ENCODE measurements at regions not wholly inside any gene's neighbourhood (a gene's known extent, or its start where the extent isn't known, plus 50 kb on each side); places are given as distances from the start of the nearest gene placed in this dataset.

DNA sequence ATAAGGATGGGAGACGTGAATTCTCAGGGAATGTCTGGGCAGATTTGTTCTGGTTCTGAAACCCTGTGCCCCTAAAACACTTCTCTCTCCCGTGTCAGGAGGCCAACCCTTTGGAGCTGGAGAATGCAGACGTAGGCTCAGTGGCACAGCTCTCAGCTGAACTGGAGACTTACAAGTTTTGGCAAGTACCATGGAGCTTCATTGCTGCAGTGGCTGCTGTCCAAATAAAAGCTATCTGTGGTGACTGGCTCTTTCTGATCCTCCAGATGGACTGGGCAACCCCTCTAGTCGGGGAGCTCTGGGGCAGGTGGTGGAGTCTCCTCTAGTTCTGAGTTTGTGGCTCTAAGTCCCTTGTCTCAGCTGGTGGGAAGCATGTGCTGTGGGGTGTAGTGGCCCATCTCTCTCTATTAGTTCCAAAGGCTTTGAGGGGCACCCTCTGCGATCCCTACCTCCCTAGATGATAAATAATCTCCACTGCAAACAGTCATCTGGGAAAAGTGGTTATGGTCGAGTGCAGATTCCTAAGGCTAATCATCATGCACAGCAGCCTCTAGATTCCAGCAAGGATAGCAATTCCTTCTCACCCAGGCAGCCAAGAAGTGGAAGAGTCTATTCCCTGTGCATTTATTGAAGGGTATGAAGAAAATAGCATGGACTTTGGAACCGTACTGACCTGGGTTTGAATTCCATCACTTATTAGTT lies 204.2 kb upstream of the KLF4 start:
- DNase-seq (ENCODE audit: low spot score), result no peak

DNA sequence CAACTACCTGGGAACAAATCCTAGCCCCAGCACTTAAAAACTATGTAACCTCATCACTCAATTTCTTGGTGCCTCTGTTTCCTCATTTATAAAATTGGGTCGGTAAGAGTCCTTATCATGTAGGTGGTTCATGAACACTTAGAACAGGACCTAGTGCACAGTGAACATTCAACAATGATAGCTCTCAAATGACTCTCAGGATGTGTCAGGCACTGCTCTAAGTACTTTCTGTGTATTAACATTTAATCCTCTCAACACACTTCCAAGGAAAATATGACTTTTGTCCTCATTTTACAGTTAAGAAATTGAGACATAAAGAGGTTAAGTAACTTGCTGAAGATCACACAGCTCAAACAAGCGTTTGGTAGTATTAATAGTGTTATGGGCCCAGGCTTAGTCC lies 202.1 kb upstream of the KLF4 start:
- DNase-seq (ENCODE audit: low spot score), result no peak

DNA sequence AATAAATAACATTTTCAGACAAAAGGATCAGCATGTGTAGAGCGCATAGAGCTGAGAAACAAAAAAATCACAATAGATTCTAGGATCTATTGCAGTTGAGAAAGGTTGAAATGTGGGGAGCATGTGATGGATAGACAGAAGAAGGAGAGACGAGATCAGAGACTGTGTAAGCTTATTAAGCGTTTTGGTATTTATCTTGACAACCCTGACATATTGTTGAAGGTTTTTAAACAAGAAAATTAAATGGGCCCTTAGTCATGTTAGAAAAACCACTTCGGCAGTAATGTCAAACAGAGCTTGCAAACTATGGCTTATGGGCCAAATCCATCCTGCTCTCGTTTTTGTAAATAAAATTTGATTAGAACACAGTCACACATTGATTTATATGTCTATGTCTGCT lies 200.5 kb upstream of the KLF4 start:
- DNase-seq (ENCODE audit: low spot score), result no peak

GRCh38 chr9:107688728-107689127 lies 199.2 kb upstream of the KLF4 start:
- no peak for DNase-seq (ENCODE audit: low spot score)

GRCh38 chr9:107685901-107686300 lies 196.3 kb upstream of the KLF4 start:
- no peak for DNase-seq (ENCODE audit: low spot score)

GRCh38 chr9:107685376-107685775 lies 195.8 kb upstream of the KLF4 start:
- no peak for DNase-seq (ENCODE audit: low spot score)

GRCh38 chr9:107684224-107684623 lies 194.7 kb upstream of the KLF4 start:
- DNase-seq (ENCODE audit: low spot score), result no peak

- DNase-seq (ENCODE audit: low spot score), result no peak
Observed at GRCh38 chr9:107683566-107683965, 194.0 kb upstream of the KLF4 start.

GRCh38 chr9:107681988-107682387 lies 192.4 kb upstream of the KLF4 start:
- DNase-seq (ENCODE audit: low spot score), result no peak

DNA sequence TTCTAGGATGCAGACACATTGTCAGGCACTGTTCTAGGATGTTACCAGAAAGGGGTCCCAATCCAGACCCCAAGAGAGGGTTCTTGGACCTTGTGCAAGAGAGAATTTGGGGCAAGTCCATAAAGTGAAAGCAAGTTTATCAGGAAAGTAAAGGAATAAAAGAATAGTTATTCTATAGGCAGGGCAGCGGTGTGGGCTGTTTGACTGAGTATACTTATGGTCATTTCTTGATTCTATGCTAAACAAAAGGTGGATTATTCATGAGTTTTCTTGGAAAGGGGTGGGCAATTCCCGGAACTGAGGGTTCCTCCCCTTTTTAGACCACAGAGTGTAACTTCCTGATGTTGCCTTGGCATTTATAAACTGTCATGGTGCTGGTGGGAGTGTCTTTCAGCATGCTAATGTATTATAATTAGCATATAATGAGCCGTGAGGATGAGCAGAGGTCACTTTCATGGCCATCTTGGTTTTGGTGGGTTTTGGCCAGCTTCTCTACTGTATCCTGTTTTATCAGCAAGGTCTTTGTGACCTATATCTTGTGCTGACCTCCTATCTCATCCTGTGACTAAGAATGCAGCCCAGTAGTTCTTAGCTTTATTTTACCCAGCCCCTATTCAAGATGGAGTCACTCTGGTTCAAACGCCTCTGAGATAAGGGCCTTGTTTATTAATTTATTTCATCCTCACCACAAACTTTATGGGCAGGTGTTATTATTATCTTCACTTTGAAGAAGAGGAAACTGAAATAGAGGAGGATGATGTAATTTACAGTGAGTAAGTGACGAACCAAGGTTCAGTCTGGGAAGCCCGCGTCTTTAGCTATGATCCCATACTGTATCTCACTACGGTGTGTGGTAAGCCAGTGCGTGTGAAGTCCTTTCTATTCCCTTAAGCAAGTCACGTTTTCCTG lies 186.0 kb upstream of the KLF4 start:
- no peak for DNase-seq (ENCODE audit: low spot score)

DNA sequence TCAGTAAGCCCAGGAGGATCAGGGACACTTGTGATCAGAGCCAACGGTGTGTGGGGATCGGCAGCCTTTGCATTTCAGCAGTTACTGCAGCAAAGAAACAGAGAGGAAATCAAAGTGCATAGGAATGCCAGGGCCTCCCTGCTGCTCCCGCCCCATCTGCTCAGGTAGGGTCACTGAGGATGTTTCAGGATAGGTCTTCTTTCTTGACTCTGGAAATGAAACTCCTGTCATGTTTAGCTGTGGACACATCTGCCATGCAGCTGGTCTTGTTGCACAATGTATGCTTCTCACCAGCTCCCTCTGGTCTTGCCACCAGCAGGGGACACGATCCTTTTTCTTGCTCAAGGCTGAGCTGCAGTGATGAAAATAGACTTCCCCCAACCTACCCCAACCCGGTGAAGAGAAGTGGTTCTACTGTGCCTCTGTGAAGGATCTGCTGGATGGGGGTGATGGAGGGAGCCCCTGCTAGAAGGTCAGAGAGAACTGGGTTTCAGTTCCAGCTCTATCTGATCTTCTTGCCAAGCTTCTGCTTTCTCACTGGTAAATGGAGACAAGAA lies 185.2 kb upstream of the KLF4 start:
- DNase-seq (ENCODE audit: low spot score), result no peak

DNA sequence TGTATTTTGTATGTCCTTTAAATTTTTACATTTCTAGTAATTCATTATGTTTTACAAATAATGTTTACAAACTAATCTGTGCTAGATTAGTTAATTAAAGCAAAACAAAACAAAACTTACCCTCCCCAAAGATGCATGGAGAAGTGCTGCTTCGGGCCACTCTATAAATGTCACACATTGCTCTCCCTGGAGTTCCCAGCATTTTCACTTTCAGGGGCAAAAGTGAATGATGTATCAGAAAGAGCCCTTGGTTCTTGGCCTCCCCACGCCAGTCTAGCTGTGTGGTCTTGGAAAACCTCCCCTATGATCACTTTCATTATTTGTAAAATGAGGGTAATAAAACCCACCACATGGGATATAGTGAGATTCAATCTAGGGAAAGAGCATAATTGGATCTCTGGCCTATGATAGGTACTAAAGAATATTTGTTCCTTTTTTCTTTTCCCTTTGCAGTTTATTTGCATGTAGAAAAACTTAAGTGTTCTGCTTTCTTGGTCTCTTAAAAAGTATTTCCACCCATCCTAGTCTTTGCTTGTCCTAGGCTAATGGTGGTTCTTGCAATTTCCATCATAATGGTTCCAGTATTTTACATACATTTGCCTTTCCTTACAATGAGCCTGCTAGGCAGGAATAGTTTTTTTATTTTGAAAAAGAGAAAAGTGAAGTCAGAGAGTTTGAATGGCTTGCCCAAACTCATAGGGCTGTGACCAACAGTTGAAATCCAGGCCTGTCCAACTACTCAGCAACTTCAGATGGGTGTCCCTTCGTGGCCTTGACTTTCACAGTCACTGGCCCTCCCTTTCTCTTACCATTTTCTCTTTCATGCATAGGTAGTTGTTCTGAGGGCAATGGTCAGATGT lies 184.5 kb upstream of the KLF4 start:
- DNase-seq (ENCODE audit: low spot score), result no peak

DNA sequence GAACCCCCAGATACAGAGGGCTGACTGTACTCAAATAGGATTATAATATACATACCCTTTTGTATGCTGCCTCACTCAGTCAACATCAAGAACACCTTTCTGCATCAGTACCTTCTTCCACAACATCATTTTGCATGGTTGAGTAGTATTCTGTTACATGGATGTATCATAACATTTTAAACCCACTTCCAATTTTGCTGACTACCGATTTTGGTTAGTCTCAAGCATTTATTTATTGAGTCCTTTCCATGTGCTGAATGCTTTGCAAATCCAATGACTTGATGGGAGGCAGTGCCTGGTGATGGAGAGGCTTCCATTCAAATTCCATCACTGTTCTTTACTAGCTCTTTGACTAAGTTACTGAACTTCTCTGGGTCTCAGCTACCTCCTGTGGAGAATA lies 182.0 kb upstream of the KLF4 start:
- no peak for DNase-seq (ENCODE audit: low spot score)

DNA sequence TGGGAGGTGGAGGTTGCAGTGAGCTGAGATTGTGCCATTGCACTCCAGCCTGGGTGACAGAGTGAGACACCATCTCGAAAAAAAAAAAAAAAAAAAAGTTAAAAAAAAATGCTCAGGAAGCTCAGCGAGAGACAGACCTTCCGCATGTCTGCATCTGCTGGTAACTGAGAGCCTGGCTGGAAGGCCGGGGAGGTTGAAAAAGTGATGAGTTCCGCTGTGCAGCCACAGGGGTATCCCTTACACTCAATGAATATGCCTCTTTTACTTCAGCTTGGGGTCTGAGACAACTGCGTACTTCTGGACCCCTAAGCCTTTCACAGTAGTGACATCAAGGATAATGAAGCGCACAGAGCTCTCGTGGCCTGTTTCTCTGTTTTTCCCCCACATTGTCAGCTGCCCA lies 179.9 kb upstream of the KLF4 start:
- DNase-seq (ENCODE audit: low spot score), result no peak

DNA sequence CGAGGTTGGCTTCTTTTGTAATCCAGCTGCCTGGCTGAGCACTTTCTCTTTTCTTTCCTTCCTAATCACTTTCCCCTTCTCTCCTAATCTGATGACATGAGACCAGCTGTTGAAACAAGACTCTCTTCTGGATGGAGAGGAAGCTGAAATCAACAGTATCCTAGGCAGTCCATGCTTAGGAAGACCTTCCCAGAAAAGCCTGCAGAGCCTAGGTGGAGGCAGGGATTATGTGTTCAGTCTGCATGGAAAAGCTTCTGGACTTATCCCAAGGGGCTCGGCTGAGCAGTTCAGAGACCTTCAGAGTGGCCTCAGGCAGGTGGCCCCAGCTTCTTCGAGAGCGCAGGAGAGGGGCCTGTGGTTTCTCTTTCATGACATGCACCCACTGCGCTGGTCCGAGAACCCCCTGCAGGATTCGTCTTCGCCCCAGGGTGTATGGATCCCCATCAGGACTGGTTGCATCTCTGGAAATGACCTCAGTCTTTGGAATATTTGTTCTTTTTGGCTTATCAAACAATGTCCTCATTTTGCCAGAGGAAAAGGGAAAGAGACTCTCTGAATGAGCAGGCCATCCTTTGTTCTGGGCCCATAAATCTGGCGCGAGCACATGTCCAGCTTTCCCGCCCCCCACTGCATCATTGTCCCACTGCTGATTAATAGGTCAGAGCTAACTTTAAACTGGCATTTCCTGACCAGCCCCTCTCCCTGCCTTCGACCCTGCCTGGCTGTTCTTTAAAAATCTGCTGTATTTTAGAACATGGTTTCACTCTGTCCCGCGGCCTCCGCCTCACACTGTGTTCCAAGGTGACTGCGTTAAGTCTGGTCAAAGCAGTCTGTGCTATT lies 177.9 kb upstream of the KLF4 start:
- DNase-seq (ENCODE audit: low spot score), result no peak

DNA sequence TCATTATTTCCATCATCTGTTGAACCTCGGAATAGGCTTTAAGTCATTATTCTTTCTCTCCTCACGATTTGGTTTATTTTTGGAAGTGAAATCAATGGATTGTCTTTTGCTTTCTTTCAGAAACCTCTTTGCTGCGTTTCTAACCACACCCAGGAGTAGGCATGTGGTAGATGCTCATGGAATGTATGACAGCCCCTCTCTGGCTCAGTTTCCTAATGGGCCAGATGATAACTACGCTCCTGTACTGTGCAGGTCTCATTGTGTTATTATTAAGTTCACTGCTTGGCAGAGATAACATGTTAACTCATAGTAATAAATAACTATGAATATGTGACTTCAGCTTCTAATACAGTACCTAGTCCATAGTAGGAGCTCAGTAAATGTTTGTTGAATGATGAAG lies 175.5 kb upstream of the KLF4 start:
- DNase-seq (ENCODE audit: low spot score), result no peak

GRCh38 chr9:107660976-107661375 lies 171.4 kb upstream of the KLF4 start:
- DNase-seq (ENCODE audit: low spot score), result no peak

DNA sequence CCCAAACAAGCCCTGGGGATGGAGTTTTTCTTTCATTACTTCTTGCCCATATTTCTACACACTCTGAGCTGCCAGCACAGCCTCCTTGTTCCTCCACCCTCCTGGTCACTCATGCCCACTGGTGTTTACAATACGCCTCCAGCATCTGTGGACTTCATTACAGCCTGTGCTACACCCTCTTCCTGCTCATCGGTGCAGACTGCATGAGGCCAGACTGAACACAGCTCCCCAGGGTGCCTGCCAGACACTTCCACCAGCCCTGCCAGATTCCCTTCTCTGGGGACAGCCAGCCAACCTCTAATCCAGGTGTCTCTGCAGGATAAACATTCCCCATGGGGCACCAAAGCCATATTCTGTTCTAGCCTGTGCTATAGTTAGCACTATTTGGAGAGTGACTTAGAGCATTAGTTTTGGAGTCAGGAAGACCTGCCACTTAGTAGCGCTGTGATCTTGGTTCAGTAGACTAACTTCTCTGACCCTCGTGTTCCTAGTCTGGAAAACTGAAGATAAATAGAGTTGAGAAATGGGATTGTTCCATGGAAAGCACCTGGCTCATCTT lies 163.8 kb upstream of the KLF4 start:
- no peak for DNase-seq (ENCODE audit: low spot score)

DNA sequence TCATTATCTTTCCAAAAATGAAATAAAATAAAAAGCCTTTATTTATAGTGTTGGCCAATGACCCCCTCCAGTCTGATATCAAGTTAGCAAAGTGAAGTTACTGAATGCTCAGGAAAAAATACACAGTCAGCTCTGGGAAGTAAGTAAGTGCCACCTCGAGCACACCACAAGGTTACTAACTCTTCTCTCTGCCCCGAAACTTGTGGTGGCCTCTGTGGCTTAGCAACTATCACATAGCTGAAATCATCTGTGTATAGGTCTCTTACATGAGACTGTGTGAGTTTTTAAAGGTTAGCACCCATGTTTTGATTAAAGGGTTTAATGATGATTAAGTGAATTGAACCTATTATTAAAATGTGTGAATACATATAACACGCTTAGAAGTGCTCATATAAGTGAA lies 161.4 kb upstream of the KLF4 start:
- no peak for DNase-seq (ENCODE audit: low spot score)

GRCh38 chr9:107650321-107650720 lies 160.8 kb upstream of the KLF4 start:
- DNase-seq (ENCODE audit: low spot score), result no peak

All from H4 (cell line).